Keratinocyte (primary cell): ENCODE measurements at regions not wholly inside any gene's neighbourhood (a gene's known extent, or its start where the extent isn't known, plus 50 kb on each side); places are given as distances from the start of the nearest gene placed in this dataset.

Source experiments
- DNase-seq: peaks from one replicate; pipeline ENCODE4 v3.0.0-alpha.2; 2011; ENCODE audit warnings: low read depth, missing footprints, low spot score
- FAIRE-seq: peaks from 2 replicates; lab custom pipeline; 2011; peaks lifted over from hg19 to GRCh38; lab: Jason Lieb, UNC
- H2AFZ ChIP-seq: 2 replicates; pipeline ENCODE4 v1.6.0; 2012; ENCODE audit warnings: low read length, control low read depth, inconsistent platforms; ENCODE audit not compliant: control insufficient read depth
- H3K27ac ChIP-seq: 2 replicates; pipeline ENCODE4 v1.5.1; 2011; ENCODE audit warnings: low read length; ENCODE audit not compliant: control insufficient read depth, insufficient read depth
- H3K27me3 ChIP-seq: 3 replicates; pipeline ENCODE4 v1.6.0; 2011; ENCODE audit warnings: low read length; ENCODE audit not compliant: control insufficient read depth, insufficient read depth; ENCODE audit errors: extremely low read depth
- H3K36me3 ChIP-seq, 2 experiments: 2 replicates in 1 of 2; 3 replicates in 1 of 2; pipeline ENCODE4 v1.5.1; 2011; ENCODE audit warnings: low read length in 2 of 2, mild to moderate bottlenecking in 1 of 2; ENCODE audit not compliant: control insufficient read depth in 2 of 2, insufficient read depth in 2 of 2; ENCODE audit errors: extremely low read depth in 1 of 2
- H3K4me1 ChIP-seq: 3 replicates; pipeline ENCODE4 v1.5.1; 2011; ENCODE audit warnings: low read length; ENCODE audit not compliant: control insufficient read depth, insufficient read depth; ENCODE audit errors: extremely low read depth
- H3K4me2 ChIP-seq: 3 replicates; pipeline ENCODE4 v1.6.0; 2011; ENCODE audit warnings: low read depth, low read length; ENCODE audit not compliant: control insufficient read depth, insufficient read depth; ENCODE audit errors: extremely low read depth
- H3K4me3 ChIP-seq, 3 experiments: fragments of 200-600 bp in 1 of 3; sonication (generic) in 1 of 3; 2 replicates in 2 of 3; 3 replicates in 1 of 3; pipeline ENCODE4 v1.5.1; 2011 to 2016; ENCODE audit warnings: low read length in 3 of 3, mild to moderate bottlenecking in 3 of 3, control low read depth in 2 of 3, inconsistent platforms in 1 of 3, low read depth in 1 of 3, mixed read lengths in 1 of 3, mixed run types in 1 of 3, moderate library complexity in 1 of 3; ENCODE audit not compliant: control insufficient read depth in 2 of 3, insufficient read depth in 2 of 3; ENCODE audit errors: extremely low read depth in 1 of 3
- H3K79me2 ChIP-seq: 2 replicates; pipeline ENCODE4 v1.6.0; 2012; ENCODE audit warnings: low read length; ENCODE audit not compliant: control insufficient read depth, insufficient read depth
- H3K9ac ChIP-seq: 3 replicates; pipeline ENCODE4 v1.6.0; 2011; ENCODE audit warnings: low read length; ENCODE audit not compliant: control insufficient read depth, insufficient read depth; ENCODE audit errors: extremely low read depth
- H3K9me1 ChIP-seq: 3 replicates; pipeline ENCODE4 v1.6.0; 2011; ENCODE audit warnings: low read length; ENCODE audit not compliant: control insufficient read depth, insufficient read depth; ENCODE audit errors: extremely low read depth
- H3K9me3 ChIP-seq: 2 replicates; pipeline ENCODE4 v1.5.1; 2012; ENCODE audit warnings: low read depth, low read length; ENCODE audit not compliant: control insufficient read depth
- H4K20me1 ChIP-seq: 3 replicates; pipeline ENCODE4 v1.6.0; 2011; ENCODE audit warnings: low read length; ENCODE audit not compliant: control insufficient read depth, insufficient read depth; ENCODE audit errors: extremely low read depth
- CTCF ChIP-seq, 3 experiments: IDR thresholded peaks in 1 of 3; conservative IDR thresholded peaks in 1 of 3; optimal IDR thresholded peaks in 1 of 3; 2 replicates in 2 of 3; 3 replicates in 1 of 3; pipeline versions ENCODE3 to v1.5.1; 2011; ENCODE audit warnings: low read length in 3 of 3, mild to moderate bottlenecking in 3 of 3, moderate library complexity in 2 of 3, control low read depth in 1 of 3, inconsistent platforms in 1 of 3; ENCODE audit not compliant: insufficient read depth in 2 of 3; ENCODE audit errors: extremely low read depth in 1 of 3
- EZH2 ChIP-seq: IDR thresholded peaks from one replicate; pipeline ENCODE4 v1.6.1; 2012; ENCODE audit warnings: inconsistent platforms, mild to moderate bottlenecking, low read length, moderate library complexity
- dilution Hi-C: fragments of 300-500 bp; cut with MboI; formaldehyde crosslinking; loops from one replicate; pipeline ENCODE4 v1.7.0; 2020; ENCODE audit warnings: low sequenced_read_pairs; ENCODE audit not compliant: extremely low pct_ligation_motif_present

- no peak overlapping the region for H3K27ac ChIP-seq
- no peak for DNase-seq
- H3K4me2 ChIP-seq = no peak overlapping the region
- no peak overlapping the region for H3K9ac ChIP-seq
- TF ChIP-seq EZH2 = no peak
- TF ChIP-seq CTCF (optimal IDR thresholded peaks at IDR 0.05 in 1 of 3, IDR thresholded peaks at IDR 0.05 in 1 of 3, conservative IDR thresholded peaks at IDR 0.05 in 1 of 3; ENCODE audit: extremely low read depth in 1 of 3, insufficient read depth in 2 of 3, low read length in 3 of 3) = no peak
- no peaks in the 10 kb centered on the region for H4K20me1 ChIP-seq
- dilution Hi-C loops = no loop called here
- H3K4me1 ChIP-seq = no peaks in the 10 kb centered on the region
- H3K4me3 ChIP-seq = no peak overlapping the region
- H3K27me3 ChIP-seq = no peaks in the 10 kb centered on the region
- FAIRE-seq = no peak
- no peaks in the 10 kb centered on the region for H3K79me2 ChIP-seq
- H2AFZ ChIP-seq = no peak overlapping the region
- no peaks in the 10 kb centered on the region for H3K9me3 ChIP-seq
- H3K36me3 ChIP-seq = no peaks in the 10 kb centered on the region
- H3K9me1 ChIP-seq = no peaks in the 10 kb centered on the region
Measured at GRCh38 chr22:22761606-22761962, 117.2 kb downstream of the GGTLC2 start.

- Histone ChIP-seq H3K9me1 (no peaks in the 10 kb centered on the region), H4K20me1 (no peaks in the 10 kb centered on the region), H3K4me1 (no peaks in the 10 kb centered on the region), H3K36me3 (no peaks in the 10 kb centered on the region), H2AFZ (no peak overlapping the region), H3K9me3 (no peaks in the 10 kb centered on the region), H3K9ac (no peak overlapping the region), H3K27me3 (no peaks in the 10 kb centered on the region), H3K4me3 (no peak overlapping the region), H3K27ac (no peak overlapping the region), H3K79me2 (no peaks in the 10 kb centered on the region), H3K4me2 (no peak overlapping the region)
- FAIRE-seq (no peak), DNase-seq (no peak)
- dilution Hi-C loops = no loop called here
- TF ChIP-seq EZH2 (no peak), CTCF (optimal IDR thresholded peaks at IDR 0.05 in 1 of 3, IDR thresholded peaks at IDR 0.05 in 1 of 3, conservative IDR thresholded peaks at IDR 0.05 in 1 of 3; ENCODE audit: extremely low read depth in 1 of 3, insufficient read depth in 2 of 3, low read length in 3 of 3) (no peak)
Measured at GRCh38 chr22:22761963-22762772, 117.8 kb downstream of the GGTLC2 start.
